Thyroid gland (tissue), 4 donors: ENCODE measurements at regions not wholly inside any gene's neighbourhood (a gene's known extent, or its start where the extent isn't known, plus 50 kb on each side); places are given as distances from the start of the nearest gene placed in this dataset.

Experiments
- DNase-seq, 2 donors: peaks; one replicate each; pipeline ENCODE4 v3.0.0-alpha.2; 2019
- H3K27ac ChIP-seq, 3 donors: fragments of 200-600 bp; sonication (generic); 1 replicate in 2 of 3; 2 replicates in 1 of 3; pipeline ENCODE4 v1.5.1; 2016 to 2019; ENCODE audit warnings: mild to moderate bottlenecking in 1 of 3, moderate library complexity in 1 of 3
- H3K27me3 ChIP-seq: fragments of 200-600 bp; sonication (generic); one replicate; pipeline ENCODE4 v1.5.1; 2019
- H3K36me3 ChIP-seq, 2 donors: fragments of 200-600 bp; sonication (generic); one replicate each; pipeline ENCODE4 v1.5.1; 2016 to 2019
- H3K4me1 ChIP-seq, 2 donors: fragments of 200-600 bp; sonication (generic); one replicate each; pipeline ENCODE4 v1.5.1; 2017 to 2019
- H3K4me3 ChIP-seq, 3 donors: fragments of 200-600 bp; sonication (generic); replicated peaks in 1 of 3; 1 replicate in 2 of 3; 2 replicates in 1 of 3; pipeline ENCODE4 v1.5.1; 2016; ENCODE audit warnings: mild to moderate bottlenecking in 1 of 3
- H3K9me3 ChIP-seq: fragments of 200-600 bp; sonication (generic); one replicate; pipeline ENCODE4 v1.5.1; 2017
- CTCF ChIP-seq, 6 experiments: fragments of 200-600 bp in 3 of 6; fragments of 450-650 bp in 3 of 6; sonication (generic) in 3 of 6; IDR thresholded peaks; one replicate each; pipeline ENCODE4 v1.5.1; 2016 to 2019; ENCODE audit warnings: antibody characterized with exemption in 6 of 6, mild to moderate bottlenecking in 2 of 6, inconsistent platforms in 1 of 6, moderate library complexity in 1 of 6
- POLR2A ChIP-seq, 2 donors: fragments of 450-650 bp; IDR thresholded peaks; one replicate each; pipeline ENCODE4 v1.6.1; 2017; ENCODE audit warnings: antibody characterized with exemption in 2 of 2, mild to moderate bottlenecking in 2 of 2, moderate library complexity in 1 of 2
- WGBS, 2 donors: methylation state at CpG; one replicate each; pipeline ENCODE4 v1.1.5; 2017; 5-methylcytosine and 5-hydroxymethylcytosine counted together
- intact Hi-C: fragments of 100-400 bp; cut with DNase I; formaldehyde crosslinking; loops from one replicate; pipeline ENCODE4 v1.15.1; 2023

- Histone ChIP-seq H3K27me3 (no peaks in the 10 kb centered on the region), H3K4me1 (no peaks in the 10 kb centered on the region), H3K36me3 (no peaks in the 10 kb centered on the region), H3K9me3 (no peaks in the 10 kb centered on the region), H3K4me3 (no peak overlapping the region), H3K27ac (no peak overlapping the region)
- WGBS, 2 donors: 57 to 76% methylated on average over 1 of the region's 1 CpG
- TF ChIP-seq CTCF (IDR thresholded peaks at IDR 0.05): no peak
- no peak for TF ChIP-seq POLR2A (IDR thresholded peaks at IDR 0.05)
- intact Hi-C loops: no loop called here
- DNase-seq: no peak
Measured at GRCh38 chr2:77999376-77999775, 477.2 kb upstream of the LRRTM4 start.

- intact Hi-C loops: no loop called here
Measured at GRCh38 chr2:78009289-78009688, 487.1 kb upstream of the LRRTM4 start.

GRCh38 chr2:78011251-78011650, 489.1 kb upstream of the LRRTM4 start:
- Histone ChIP-seq H3K9me3 (no peaks in the 10 kb centered on the region), H3K36me3 (no peaks in the 10 kb centered on the region), H3K27ac (no peak overlapping the region), H3K4me3 (no peak overlapping the region), H3K4me1 (no peaks in the 10 kb centered on the region), H3K27me3 (no peaks in the 10 kb centered on the region)
- intact Hi-C loops: no loop called here
- DNase-seq: no peak
- WGBS, 2 donors: 87 to 92% methylated on average over 2 of the region's 2 CpGs
- TF ChIP-seq CTCF (IDR thresholded peaks at IDR 0.05) (no peak), POLR2A (IDR thresholded peaks at IDR 0.05) (no peak)

More at GRCh38 chr2:78009289-78009688, 487.1 kb upstream of the LRRTM4 start:
- H3K4me3 ChIP-seq: no peak overlapping the region
- TF ChIP-seq CTCF (IDR thresholded peaks at IDR 0.05) (no peak), POLR2A (IDR thresholded peaks at IDR 0.05) (no peak)
- DNase-seq: no peak
- H3K36me3 ChIP-seq: no peaks in the 10 kb centered on the region
- H3K9me3 ChIP-seq: no peaks in the 10 kb centered on the region
- H3K27me3 ChIP-seq: no peaks in the 10 kb centered on the region
- H3K4me1 ChIP-seq: no peaks in the 10 kb centered on the region
- H3K27ac ChIP-seq: no peak overlapping the region

- no peak for DNase-seq
- Histone ChIP-seq H3K27me3 (no peaks in the 10 kb centered on the region), H3K9me3 (no peaks in the 10 kb centered on the region), H3K36me3 (no peaks in the 10 kb centered on the region), H3K4me1 (no peaks in the 10 kb centered on the region), H3K4me3 (no peak overlapping the region), H3K27ac (no peak overlapping the region)
- intact Hi-C loops: no loop called here
- 80 to 82% methylated on average over 4 of the region's 4 CpGs for WGBS, 2 donors
- TF ChIP-seq POLR2A (IDR thresholded peaks at IDR 0.05): no peak
Measured at GRCh38 chr2:78020491-78020890, 498.3 kb upstream of the LRRTM4 start.

- no peak overlapping the region for H3K4me3 ChIP-seq
- H3K27ac ChIP-seq: no peak overlapping the region
- WGBS, 2 donors: 45 to 68% methylated on average over 1 of the region's 1 CpG
- H3K4me1 ChIP-seq: no peaks in the 10 kb centered on the region
- no peaks in the 10 kb centered on the region for H3K27me3 ChIP-seq
- H3K9me3 ChIP-seq: no peaks in the 10 kb centered on the region
- intact Hi-C loops: no loop called here
- DNase-seq: no peak
- no peak for TF ChIP-seq POLR2A (IDR thresholded peaks at IDR 0.05)
- no peak for TF ChIP-seq CTCF (IDR thresholded peaks at IDR 0.05)
- no peaks in the 10 kb centered on the region for H3K36me3 ChIP-seq
Measured at GRCh38 chr2:78023356-78023755, 501.2 kb upstream of the LRRTM4 start.

GRCh38 chr2:78024996-78025395, 502.8 kb upstream of the LRRTM4 start:
- TF ChIP-seq POLR2A (IDR thresholded peaks at IDR 0.05) (no peak), CTCF (IDR thresholded peaks at IDR 0.05) (no peak)
- no peak overlapping the region for H3K27ac ChIP-seq
- no peaks in the 10 kb centered on the region for H3K9me3 ChIP-seq
- no peaks in the 10 kb centered on the region for H3K27me3 ChIP-seq
- H3K36me3 ChIP-seq: no peaks in the 10 kb centered on the region
- no peak overlapping the region for H3K4me3 ChIP-seq
- 83 to 86% methylated on average over 2 of the region's 2 CpGs for WGBS, 2 donors
- intact Hi-C loops: no loop called here
- no peak for DNase-seq
- H3K4me1 ChIP-seq: no peaks in the 10 kb centered on the region
